AG04450 (cell line): ENCODE measurements at regions not wholly inside any gene's neighbourhood (a gene's known extent, or its start where the extent isn't known, plus 50 kb on each side); places are given as distances from the start of the nearest gene placed in this dataset.

Experiments
- CTCF ChIA-PET: fragments of 300-600, 350-600 bp; formaldehyde crosslinking; extraction: SDS; loops from one replicate; lab custom pipeline; 2022; ENCODE audit warnings: antibody characterized with exemption, inconsistent platforms; lab: Charles Lee
- POLR2A ChIA-PET: fragments of 350-600 bp; formaldehyde crosslinking; extraction: SDS; loops from one replicate; lab custom pipeline; 2021; ENCODE audit warnings: antibody characterized with exemption, inconsistent platforms; lab: Yijun Ruan, JAX
- DNase-seq: peaks from one replicate; pipeline ENCODE4 v3.0.0-alpha.2; 2011; ENCODE audit warnings: low read depth, low spot score
- H3K27ac ChIP-seq: one replicate; pipeline ENCODE4 v1.5.1; 2012; ENCODE audit warnings: low read depth, low read length, control low read depth
- H3K27me3 ChIP-seq: one replicate; pipeline ENCODE4 v1.6.0; 2012; ENCODE audit warnings: low read length; ENCODE audit not compliant: control insufficient read depth, insufficient read depth
- H3K4me3 ChIP-seq: 2 replicates; pipeline ENCODE4 v1.5.1; 2011; ENCODE audit warnings: mild to moderate bottlenecking, low read depth, low read length, control low read depth
- H3K9me3 ChIP-seq: 2 replicates; pipeline ENCODE4 v1.5.1; 2012; ENCODE audit warnings: low read length; ENCODE audit not compliant: control insufficient read depth, insufficient read depth
- CTCF ChIP-seq: IDR thresholded peaks from 2 replicates; pipeline ENCODE4 v1.5.1; 2011; ENCODE audit warnings: low read depth, low read length, control low read depth, inconsistent platforms

- no peak for DNase-seq
- H3K27ac ChIP-seq = peak overlapping the region; percentile 52
- CTCF ChIA-PET = no interaction called here
- no peak for TF ChIP-seq CTCF
- no peaks in the 10 kb centered on the region for H3K27me3 ChIP-seq
- no peak overlapping the region for H3K4me3 ChIP-seq
- POLR2A ChIA-PET = no interaction called here
- peaks cover 15% of the 10 kb centered on the region for H3K9me3 ChIP-seq
Measured at GRCh38 chrX:7372825-7373525, 225.0 kb upstream of the PUDP start.

- CTCF ChIA-PET = no interaction called here
- no peak for TF ChIP-seq CTCF
- Histone ChIP-seq H3K27ac (no peak overlapping the region), H3K27me3 (no peaks in the 10 kb centered on the region), H3K4me3 (no peak overlapping the region), H3K9me3 (no peaks in the 10 kb centered on the region)
- POLR2A ChIA-PET = no interaction called here
- no peak for DNase-seq
Measured at GRCh38 chrX:7362111-7362510, 214.2 kb upstream of the PUDP start.

- TF ChIP-seq CTCF = no peak
- ChIA-PET CTCF (no interaction called here), POLR2A (interaction anchor here (0.7 kb wide), 1 partner anchor 170 kb away, joined by 4 read pairs; no protein-coding TSS in a partner anchor)
Measured at GRCh38 chrX:7351926-7352325, 204.0 kb upstream of the PUDP start.

GRCh38 chrX:7347465-7347864 lies 199.5 kb upstream of the PUDP start:
- TF ChIP-seq CTCF = no peak
- no peak for DNase-seq
- H3K27me3 ChIP-seq = no peaks in the 10 kb centered on the region
- ChIA-PET CTCF (no interaction called here), POLR2A (no interaction called here)
- no peak overlapping the region for H3K27ac ChIP-seq
- no peak overlapping the region for H3K4me3 ChIP-seq
- no peaks in the 10 kb centered on the region for H3K9me3 ChIP-seq

More at GRCh38 chrX:7351926-7352325, 204.0 kb upstream of the PUDP start:
- Histone ChIP-seq H3K9me3 (no peaks in the 10 kb centered on the region), H3K27ac (no peak overlapping the region), H3K27me3 (no peaks in the 10 kb centered on the region), H3K4me3 (no peak overlapping the region)
- no peak for DNase-seq

GRCh38 chrX:7346021-7346420 lies 198.1 kb upstream of the PUDP start:
- H3K4me3 ChIP-seq = no peak overlapping the region
- peak overlapping the region; percentile 39 for H3K27ac ChIP-seq
- no peak for DNase-seq
- no peaks in the 10 kb centered on the region for H3K9me3 ChIP-seq
- no peaks in the 10 kb centered on the region for H3K27me3 ChIP-seq
- ChIA-PET CTCF (no interaction called here), POLR2A (no interaction called here)
- no peak for TF ChIP-seq CTCF
